Activated T-helper 2 cell treated with anti-CD3 and anti-CD28 coated beads, Interferon-gamma antibody, Interleukin-2, Interleukin-4, amounts not matched to agents 10 μg/mL and 5 μg/mL and 100 μg/mL, durations not matched to agents 14 hours and 24 hours and 36 hours (primary cell): ENCODE measurements at regions not wholly inside any gene's neighbourhood (a gene's known extent, or its start where the extent isn't known, plus 50 kb on each side); places are given as distances from the start of the nearest gene placed in this dataset.

Experiments used
- DNase-seq: peaks from one replicate; pipeline ENCODE4 v3.0.0; 2021; ENCODE audit warnings: low spot score
- H3K27ac Mint-ChIP-seq: one replicate; pipeline ENCODE4 v1.8.0; 2021; ENCODE audit warnings: mixed read lengths
- H3K27me3 Mint-ChIP-seq: one replicate; pipeline ENCODE4 v1.8.0; 2021; ENCODE audit warnings: low read depth, mixed read lengths
- H3K36me3 Mint-ChIP-seq: one replicate; pipeline ENCODE4 v1.8.0; 2021; ENCODE audit warnings: low read depth, mixed read lengths
- H3K4me1 Mint-ChIP-seq: one replicate; pipeline ENCODE4 v1.8.0; 2021; ENCODE audit warnings: low read depth, mixed read lengths
- H3K4me3 Mint-ChIP-seq: one replicate; pipeline ENCODE4 v1.8.0; 2021; ENCODE audit warnings: low read depth, mild to moderate bottlenecking, moderate library complexity, mixed read lengths
- H3K9me3 Mint-ChIP-seq: one replicate; pipeline ENCODE4 v1.8.0; 2021; ENCODE audit warnings: mixed read lengths
- intact Hi-C: fragments of 100-400 bp; cut with micrococcal nuclease; formaldehyde crosslinking; loops from one replicate; pipeline ENCODE4 v1.15.1; 2023

- Mint-ChIP-seq H3K27ac (no peak overlapping the region), H3K9me3 (no peaks in the 10 kb centered on the region), H3K4me1 (peaks cover 2% of the 10 kb centered on the region), H3K27me3 (no peaks in the 10 kb centered on the region), H3K36me3 (no peaks in the 10 kb centered on the region), H3K4me3 (no peak overlapping the region)
- intact Hi-C loops, result no loop called here
- DNase-seq, result no peak
Observed at GRCh38 chr4:104751468-104751867, 256.8 kb upstream of the CXXC4 start.

- no peak overlapping the region for H3K27ac Mint-ChIP-seq
- no peaks in the 10 kb centered on the region for H3K9me3 Mint-ChIP-seq
- intact Hi-C loops, result no loop called here
- H3K36me3 Mint-ChIP-seq, result no peaks in the 10 kb centered on the region
- H3K4me1 Mint-ChIP-seq, result peaks cover 2% of the 10 kb centered on the region
- H3K27me3 Mint-ChIP-seq, result no peaks in the 10 kb centered on the region
- no peak for DNase-seq
- H3K4me3 Mint-ChIP-seq, result no peak overlapping the region
Observed at GRCh38 chr4:104752337-104752736, 257.6 kb upstream of the CXXC4 start.

- Mint-ChIP-seq H3K27ac (no peak overlapping the region), H3K9me3 (no peaks in the 10 kb centered on the region), H3K4me3 (no peak overlapping the region), H3K36me3 (no peaks in the 10 kb centered on the region), H3K27me3 (no peaks in the 10 kb centered on the region), H3K4me1 (no peaks in the 10 kb centered on the region)
- intact Hi-C loops, result no loop called here
- no peak for DNase-seq
Observed at GRCh38 chr4:104756837-104757236, 262.1 kb upstream of the CXXC4 start.

- DNase-seq, result no peak
- H3K27me3 Mint-ChIP-seq, result no peaks in the 10 kb centered on the region
Observed at GRCh38 chr4:104758574-104758973, 263.9 kb upstream of the CXXC4 start.

GRCh38 chr4:104763554-104764222, 269.0 kb upstream of the CXXC4 start:
- Mint-ChIP-seq H3K36me3 (no peaks in the 10 kb centered on the region), H3K4me1 (no peaks in the 10 kb centered on the region), H3K9me3 (no peaks in the 10 kb centered on the region), H3K4me3 (no peak overlapping the region), H3K27ac (no peak overlapping the region), H3K27me3 (no peaks in the 10 kb centered on the region)
- no peak for DNase-seq
- intact Hi-C loops, result no loop called here

More at GRCh38 chr4:104758574-104758973, 263.9 kb upstream of the CXXC4 start:
- Mint-ChIP-seq H3K27ac (no peak overlapping the region), H3K36me3 (no peaks in the 10 kb centered on the region), H3K4me1 (no peaks in the 10 kb centered on the region), H3K9me3 (no peaks in the 10 kb centered on the region), H3K4me3 (no peak overlapping the region)
- intact Hi-C loops, result no loop called here

GRCh38 chr4:104766676-104767075, 272.0 kb upstream of the CXXC4 start:
- H3K4me1 Mint-ChIP-seq, result no peaks in the 10 kb centered on the region
- H3K27ac Mint-ChIP-seq, result no peak overlapping the region
- no peak for DNase-seq
- no peaks in the 10 kb centered on the region for H3K36me3 Mint-ChIP-seq
- no peaks in the 10 kb centered on the region for H3K9me3 Mint-ChIP-seq
- intact Hi-C loops, result no loop called here
- no peak overlapping the region for H3K4me3 Mint-ChIP-seq
- H3K27me3 Mint-ChIP-seq, result no peaks in the 10 kb centered on the region

- intact Hi-C loops, result no loop called here
- H3K9me3 Mint-ChIP-seq, result no peaks in the 10 kb centered on the region
- no peak overlapping the region for H3K4me3 Mint-ChIP-seq
- no peak for DNase-seq
- H3K4me1 Mint-ChIP-seq, result no peaks in the 10 kb centered on the region
- no peak overlapping the region for H3K27ac Mint-ChIP-seq
- H3K27me3 Mint-ChIP-seq, result no peaks in the 10 kb centered on the region
- no peaks in the 10 kb centered on the region for H3K36me3 Mint-ChIP-seq
Observed at GRCh38 chr4:104772849-104773248, 278.2 kb upstream of the CXXC4 start.

- Mint-ChIP-seq H3K4me1 (no peaks in the 10 kb centered on the region), H3K36me3 (no peaks in the 10 kb centered on the region), H3K27me3 (no peaks in the 10 kb centered on the region), H3K9me3 (no peaks in the 10 kb centered on the region), H3K27ac (no peak overlapping the region), H3K4me3 (no peak overlapping the region)
- intact Hi-C loops, result no loop called here
- no peak for DNase-seq
Observed at GRCh38 chr4:104795264-104795939, 300.7 kb upstream of the CXXC4 start.

- DNase-seq, result no peak
- intact Hi-C loops, result no loop called here
- H3K27ac Mint-ChIP-seq, result no peak overlapping the region
- H3K4me1 Mint-ChIP-seq, result no peaks in the 10 kb centered on the region
- no peaks in the 10 kb centered on the region for H3K36me3 Mint-ChIP-seq
- H3K4me3 Mint-ChIP-seq, result no peak overlapping the region
- no peaks in the 10 kb centered on the region for H3K27me3 Mint-ChIP-seq
- peaks cover 5% of the 10 kb centered on the region for H3K9me3 Mint-ChIP-seq
Observed at GRCh38 chr4:104811727-104812126, 317.0 kb upstream of the CXXC4 start.

- intact Hi-C loops, result no loop called here
- H3K9me3 Mint-ChIP-seq, result no peaks in the 10 kb centered on the region
- no peaks in the 10 kb centered on the region for H3K36me3 Mint-ChIP-seq
- DNase-seq, result no peak
- no peak overlapping the region for H3K4me3 Mint-ChIP-seq
- H3K27ac Mint-ChIP-seq, result no peak overlapping the region
- peaks cover 3% of the 10 kb centered on the region for H3K4me1 Mint-ChIP-seq
- no peaks in the 10 kb centered on the region for H3K27me3 Mint-ChIP-seq
Observed at GRCh38 chr4:104815665-104816064, 321.0 kb upstream of the CXXC4 start.

- H3K9me3 Mint-ChIP-seq, result no peaks in the 10 kb centered on the region
- no peak for DNase-seq
- H3K36me3 Mint-ChIP-seq, result no peaks in the 10 kb centered on the region
- H3K4me3 Mint-ChIP-seq, result no peak overlapping the region
- H3K4me1 Mint-ChIP-seq, result peaks cover 3% of the 10 kb centered on the region
- H3K27me3 Mint-ChIP-seq, result no peaks in the 10 kb centered on the region
- no peak overlapping the region for H3K27ac Mint-ChIP-seq
- intact Hi-C loops, result no loop called here
Observed at GRCh38 chr4:104818579-104818978, 323.9 kb upstream of the CXXC4 start.

- no peaks in the 10 kb centered on the region for H3K4me1 Mint-ChIP-seq
- intact Hi-C loops, result no loop called here
- H3K27me3 Mint-ChIP-seq, result no peaks in the 10 kb centered on the region
- DNase-seq, result no peak
- no peak overlapping the region for H3K27ac Mint-ChIP-seq
- no peaks in the 10 kb centered on the region for H3K36me3 Mint-ChIP-seq
- H3K4me3 Mint-ChIP-seq, result no peak overlapping the region
- H3K9me3 Mint-ChIP-seq, result no peaks in the 10 kb centered on the region
Observed at GRCh38 chr4:104826171-104826570, 320.5 kb upstream of the TET2 start.

GRCh38 chr4:104829761-104830160, 316.9 kb upstream of the TET2 start:
- Mint-ChIP-seq H3K9me3 (no peaks in the 10 kb centered on the region), H3K4me1 (no peaks in the 10 kb centered on the region), H3K4me3 (no peak overlapping the region), H3K36me3 (no peaks in the 10 kb centered on the region), H3K27ac (no peak overlapping the region), H3K27me3 (peaks cover 2% of the 10 kb centered on the region)
- DNase-seq, result no peak
- intact Hi-C loops, result no loop called here
